HEK293 (cell line): ENCODE measurements at regions not wholly inside any gene's neighbourhood (a gene's known extent, or its start where the extent isn't known, plus 50 kb on each side); places are given as distances from the start of the nearest gene placed in this dataset.

Experiments used
- CTCF ChIA-PET: fragments of 350-600 bp; formaldehyde crosslinking; extraction: SDS; loops from one replicate; lab custom pipeline; 2021; ENCODE audit warnings: antibody characterized with exemption; lab: Yijun Ruan, JAX
- POLR2A ChIA-PET: fragments of 300-600 bp; formaldehyde crosslinking; extraction: SDS; loops from one replicate; lab custom pipeline; 2020; ENCODE audit warnings: antibody characterized with exemption, inconsistent platforms; lab: Yijun Ruan, JAX
- H3K27ac ChIP-seq: fragments of 200-500 bp; sonication (Bioruptor generic); 2 replicates; pipeline ENCODE4 v1.5.1; 2014; ENCODE audit warnings: low read depth, low read length, control low read depth, inconsistent platforms; ENCODE audit errors: extremely low read depth
- H3K36me3 ChIP-seq, 2 experiments: fragments of 200-500 bp in 1 of 2; sonication (Bioruptor generic) in 1 of 2; 1 replicate in 1 of 2; 2 replicates in 1 of 2; pipeline ENCODE4 v1.5.1; 2014 to 2017; ENCODE audit warnings: inconsistent platforms in 2 of 2, low read length in 2 of 2; ENCODE audit not compliant: control insufficient read depth in 2 of 2, insufficient read depth in 1 of 2
- H3K4me1 ChIP-seq: fragments of 200-500 bp; sonication (Bioruptor generic); 2 replicates; pipeline ENCODE4 v1.5.1; 2014; ENCODE audit warnings: mild to moderate bottlenecking, low read length, inconsistent platforms; ENCODE audit not compliant: control insufficient read depth, insufficient read depth
- H3K4me3 ChIP-seq: 2 replicates; pipeline ENCODE4 v1.5.1; 2011; ENCODE audit warnings: low read depth, mild to moderate bottlenecking, control low read depth, low read length, moderate library complexity
- H3K9me3 ChIP-seq: fragments of 200-500 bp; sonication (Bioruptor generic); 2 replicates; pipeline ENCODE4 v1.5.1; 2014; ENCODE audit warnings: low read depth, low read length, inconsistent platforms; ENCODE audit not compliant: control insufficient read depth, insufficient read depth
- FEZF1 ChIP-seq: fragments of 450-650 bp; formaldehyde crosslinking; IDR thresholded peaks from 2 replicates; pipeline ENCODE4 v1.5.1; 2016; ENCODE audit warnings: missing biosample characterization, missing genetic modification characterization
- GFI1B ChIP-seq: fragments of 450-650 bp; formaldehyde crosslinking; IDR thresholded peaks from 2 replicates; pipeline ENCODE4 v1.5.1; 2016; ENCODE audit warnings: missing biosample characterization, missing genetic modification characterization
- KLF1 ChIP-seq: fragments of 450-650 bp; formaldehyde crosslinking; IDR thresholded peaks from 2 replicates; pipeline ENCODE4 v1.5.1; 2016; ENCODE audit warnings: missing biosample characterization, missing genetic modification characterization
- KLF9 ChIP-seq: fragments of 450-650 bp; formaldehyde crosslinking; IDR thresholded peaks from 2 replicates; pipeline ENCODE4 v1.5.1; 2016; ENCODE audit warnings: missing biosample characterization, missing genetic modification characterization, low read depth
- MYNN ChIP-seq: fragments of 450-650 bp; formaldehyde crosslinking; IDR thresholded peaks from 2 replicates; pipeline ENCODE4 v1.5.1; 2016; ENCODE audit warnings: missing biosample characterization, missing genetic modification characterization, borderline replicate concordance
- SCRT2 ChIP-seq: fragments of 450-650 bp; formaldehyde crosslinking; IDR thresholded peaks from 2 replicates; pipeline ENCODE4 v1.5.1; 2016; ENCODE audit warnings: missing biosample characterization, missing genetic modification characterization
- SETDB1 ChIP-seq: IDR thresholded peaks from one replicate; pipeline ENCODE4 v1.6.1; 2017; ENCODE audit warnings: mild to moderate bottlenecking, low read length, moderate library complexity, mixed read lengths; ENCODE audit not compliant: insufficient read length
- ZBTB20 ChIP-seq: fragments of 450-650 bp; formaldehyde crosslinking; IDR thresholded peaks from 2 replicates; pipeline ENCODE4 v1.5.1; 2016; ENCODE audit warnings: missing biosample characterization, missing genetic modification characterization
- ZBTB7A ChIP-seq: fragments of 450-650 bp; formaldehyde crosslinking; IDR thresholded peaks from 2 replicates; pipeline ENCODE4 v1.5.1; 2016; ENCODE audit warnings: low read depth, missing biosample characterization, missing genetic modification characterization
- ZIC2 ChIP-seq: fragments of 450-650 bp; formaldehyde crosslinking; IDR thresholded peaks from 2 replicates; pipeline ENCODE4 v1.5.1; 2016; ENCODE audit warnings: missing biosample characterization, missing genetic modification characterization
- ZNF302 ChIP-seq: fragments of 450-650 bp; formaldehyde crosslinking; IDR thresholded peaks from 2 replicates; pipeline ENCODE4 v1.5.1; 2016; ENCODE audit warnings: missing biosample characterization, missing genetic modification characterization, low read depth
- ZNF529 ChIP-seq: fragments of 450-650 bp; formaldehyde crosslinking; IDR thresholded peaks from 2 replicates; pipeline ENCODE4 v1.5.1; 2017; ENCODE audit warnings: missing genetic modification characterization, missing biosample characterization; ENCODE audit not compliant: insufficient replicate concordance
- ZNF560 ChIP-seq: fragments of 450-650 bp; formaldehyde crosslinking; IDR thresholded peaks from 2 replicates; pipeline ENCODE4 v1.5.1; 2017; ENCODE audit warnings: missing biosample characterization, missing genetic modification characterization, borderline replicate concordance
- ZNF747 ChIP-seq: fragments of 450-650 bp; formaldehyde crosslinking; IDR thresholded peaks from 2 replicates; pipeline ENCODE4 v1.5.1; 2016; ENCODE audit warnings: missing biosample characterization, missing genetic modification characterization
- TF ChIP-seq, protein P1 (sequence below): fragments of 450-650 bp; formaldehyde crosslinking; IDR thresholded peaks from 2 replicates; pipeline ENCODE4 v1.5.1; 2016; ENCODE audit warnings: missing biosample characterization, missing genetic modification characterization, low read depth
- TF ChIP-seq, protein P2 (sequence below): fragments of 450-650 bp; formaldehyde crosslinking; IDR thresholded peaks from 2 replicates; pipeline ENCODE4 v1.5.1; 2016; ENCODE audit warnings: missing biosample characterization, missing genetic modification characterization
- TF ChIP-seq, protein P3 (sequence below): fragments of 450-650 bp; formaldehyde crosslinking; IDR thresholded peaks from 2 replicates; pipeline ENCODE4 v1.5.1; 2016; ENCODE audit warnings: missing biosample characterization, missing genetic modification characterization

DNA sequence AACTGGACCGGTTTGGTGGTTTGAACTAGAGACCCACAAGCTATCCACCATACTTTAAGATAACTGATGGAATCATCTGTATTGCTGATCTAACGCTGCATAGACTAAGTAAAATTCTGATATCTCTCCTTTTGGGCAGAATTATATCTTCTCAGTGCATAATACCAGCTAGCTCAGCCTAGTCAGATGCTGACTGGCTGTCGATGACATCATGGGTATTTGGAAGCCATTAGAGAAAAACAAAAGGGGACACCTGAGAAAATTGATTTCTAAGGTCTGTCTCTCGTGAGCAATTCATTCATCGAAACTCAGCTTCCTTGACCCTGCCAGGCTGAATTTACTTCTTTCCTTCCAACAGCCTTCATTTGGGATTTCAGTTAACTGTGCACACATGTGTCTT, 263.0 kb upstream of the CCL2 start:
- no peaks in the 10 kb centered on the region for H3K36me3 ChIP-seq
- H3K27ac ChIP-seq, result no peak overlapping the region
- TF ChIP-seq, protein P1, sequence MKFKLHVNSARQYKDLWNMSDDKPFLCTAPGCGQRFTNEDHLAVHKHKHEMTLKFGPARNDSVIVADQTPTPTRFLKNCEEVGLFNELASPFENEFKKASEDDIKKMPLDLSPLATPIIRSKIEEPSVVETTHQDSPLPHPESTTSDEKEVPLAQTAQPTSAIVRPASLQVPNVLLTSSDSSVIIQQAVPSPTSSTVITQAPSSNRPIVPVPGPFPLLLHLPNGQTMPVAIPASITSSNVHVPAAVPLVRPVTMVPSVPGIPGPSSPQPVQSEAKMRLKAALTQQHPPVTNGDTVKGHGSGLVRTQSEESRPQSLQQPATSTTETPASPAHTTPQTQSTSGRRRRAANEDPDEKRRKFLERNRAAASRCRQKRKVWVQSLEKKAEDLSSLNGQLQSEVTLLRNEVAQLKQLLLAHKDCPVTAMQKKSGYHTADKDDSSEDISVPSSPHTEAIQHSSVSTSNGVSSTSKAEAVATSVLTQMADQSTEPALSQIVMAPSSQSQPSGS, result peak; percentile 55
- TF ChIP-seq ZIC2 (tag by site-specific recombination), result no peak
- TF ChIP-seq, all 188 proteins: peak for 1
- no peak overlapping the region for H3K4me3 ChIP-seq
- H3K4me1 ChIP-seq, result peaks cover 8% of the 10 kb centered on the region; the same call in 1 of the 2 replicates
- H3K9me3 ChIP-seq, result no peaks in the 10 kb centered on the region
- ChIA-PET CTCF (interaction anchor here (1.5 kb wide), 1 partner anchor 27 kb away, joined by 3 read pairs; no protein-coding TSS in a partner anchor), POLR2A (no interaction called here)

- POLR2A ChIA-PET, result no interaction called here
- Histone ChIP-seq H3K4me3 (no peak overlapping the region), H3K4me1 (no peaks in the 10 kb centered on the region)
- TF ChIP-seq SCRT2 (tag by site-specific recombination), result no peak
- TF ChIP-seq FEZF1 (tag by site-specific recombination), result no peak
- TF ChIP-seq SETDB1, result peak; percentile 74
- no peak for TF ChIP-seq ZNF302 (tag by site-specific recombination)
- TF ChIP-seq, all 188 proteins: peak for 1
- H3K36me3 ChIP-seq, result no peaks in the 10 kb centered on the region
- no peaks in the 10 kb centered on the region for H3K9me3 ChIP-seq
- H3K27ac ChIP-seq, result no peak overlapping the region
- CTCF ChIA-PET, result interaction anchor here (1.2 kb wide), 1 partner anchor 146 kb away, joined by 3 read pairs; no protein-coding TSS in a partner anchor
Observed at GRCh38 chr17:34000639-34001038, 254.4 kb upstream of the CCL2 start.

DNA sequence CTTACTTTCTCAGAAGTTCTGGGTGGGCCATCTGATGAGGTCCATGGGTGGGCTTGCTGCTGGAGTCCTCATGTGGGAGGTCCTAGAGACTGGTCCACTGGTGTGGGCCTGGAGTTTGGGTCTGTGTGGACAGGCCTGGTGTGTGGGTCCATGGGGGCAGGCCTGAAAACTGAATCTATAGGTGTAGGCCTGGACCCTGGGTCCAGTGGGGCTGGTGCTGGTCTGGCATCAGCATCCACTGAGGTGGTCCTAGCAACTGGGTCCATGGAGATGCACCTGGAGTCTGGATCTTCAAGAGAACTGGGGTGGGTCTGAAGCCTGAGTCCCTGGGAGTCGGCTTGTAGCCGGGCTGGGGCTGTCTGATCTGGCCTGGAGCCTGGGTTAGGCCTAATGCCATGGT, 253.8 kb upstream of the CCL2 start:
- POLR2A ChIA-PET, result no interaction called here
- H3K27ac ChIP-seq, result no peak overlapping the region
- CTCF ChIA-PET, result no interaction called here
- TF ChIP-seq ZNF560, result no peak
- TF ChIP-seq ZBTB7A (tag by site-specific recombination), result no peak
- TF ChIP-seq ZNF747, result no peak
- TF ChIP-seq KLF1 (tag by site-specific recombination), result no peak
- TF ChIP-seq GFI1B (tag by site-specific recombination), result no peak
- TF ChIP-seq, protein P2, sequence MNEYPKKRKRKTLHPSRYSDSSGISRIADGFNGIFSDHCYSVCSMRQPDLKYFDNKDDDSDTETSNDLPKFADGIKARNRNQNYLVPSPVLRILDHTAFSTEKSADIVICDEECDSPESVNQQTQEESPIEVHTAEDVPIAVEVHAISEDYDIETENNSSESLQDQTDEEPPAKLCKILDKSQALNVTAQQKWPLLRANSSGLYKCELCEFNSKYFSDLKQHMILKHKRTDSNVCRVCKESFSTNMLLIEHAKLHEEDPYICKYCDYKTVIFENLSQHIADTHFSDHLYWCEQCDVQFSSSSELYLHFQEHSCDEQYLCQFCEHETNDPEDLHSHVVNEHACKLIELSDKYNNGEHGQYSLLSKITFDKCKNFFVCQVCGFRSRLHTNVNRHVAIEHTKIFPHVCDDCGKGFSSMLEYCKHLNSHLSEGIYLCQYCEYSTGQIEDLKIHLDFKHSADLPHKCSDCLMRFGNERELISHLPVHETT, result no peak
- no peak for TF ChIP-seq ZBTB20 (tag by site-specific recombination)
- no peak for TF ChIP-seq MYNN (tag by site-specific recombination)
- TF ChIP-seq, protein P3, sequence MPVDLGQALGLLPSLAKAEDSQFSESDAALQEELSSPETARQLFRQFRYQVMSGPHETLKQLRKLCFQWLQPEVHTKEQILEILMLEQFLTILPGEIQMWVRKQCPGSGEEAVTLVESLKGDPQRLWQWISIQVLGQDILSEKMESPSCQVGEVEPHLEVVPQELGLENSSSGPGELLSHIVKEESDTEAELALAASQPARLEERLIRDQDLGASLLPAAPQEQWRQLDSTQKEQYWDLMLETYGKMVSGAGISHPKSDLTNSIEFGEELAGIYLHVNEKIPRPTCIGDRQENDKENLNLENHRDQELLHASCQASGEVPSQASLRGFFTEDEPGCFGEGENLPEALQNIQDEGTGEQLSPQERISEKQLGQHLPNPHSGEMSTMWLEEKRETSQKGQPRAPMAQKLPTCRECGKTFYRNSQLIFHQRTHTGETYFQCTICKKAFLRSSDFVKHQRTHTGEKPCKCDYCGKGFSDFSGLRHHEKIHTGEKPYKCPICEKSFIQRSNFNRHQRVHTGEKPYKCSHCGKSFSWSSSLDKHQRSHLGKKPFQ (tag by site-specific recombination), result no peak
- TF ChIP-seq KLF9, result no peak
- no peak for TF ChIP-seq ZNF529 (tag by site-specific recombination)
- no peak for TF ChIP-seq FEZF1 (tag by site-specific recombination)
- TF ChIP-seq, all 188 proteins: peak for 0
- H3K4me1 ChIP-seq, result no peaks in the 10 kb centered on the region
- no peaks in the 10 kb centered on the region for H3K9me3 ChIP-seq
- no peaks in the 10 kb centered on the region for H3K36me3 ChIP-seq
- no peak overlapping the region for H3K4me3 ChIP-seq
